GM18861 (cell line): ENCODE measurements at regions not wholly inside any gene's neighbourhood (a gene's known extent, or its start where the extent isn't known, plus 50 kb on each side); places are given as distances from the start of the nearest gene placed in this dataset.
"Not testable (repeated sequence)": the region's sequence is repeated elsewhere in the genome, so short reads cannot be mapped to it uniquely, and the experiment has no call there.

Source experiments
- ATAC-seq: cut with Tn5 transposase; IDR thresholded peaks from one replicate; pipeline ENCODE4 v1.9.1; 2021; ENCODE audit not compliant: unreplicated experiment

- no peak for ATAC-seq
These were observed 173.8 kb upstream of the SALL3 start for GRCh38 chr18:78805840-78806239.

GRCh38 chr18:78807668-78808067 lies 171.9 kb upstream of the SALL3 start:
- ATAC-seq = no peak

- no peak for ATAC-seq
These were observed 169.8 kb upstream of the SALL3 start for GRCh38 chr18:78809845-78810244.

- ATAC-seq = no peak
These were observed 168.9 kb upstream of the SALL3 start for GRCh38 chr18:78810706-78811105.

GRCh38 chr18:78812067-78812466 lies 167.6 kb upstream of the SALL3 start:
- no peak for ATAC-seq

- no peak for ATAC-seq
These were observed 166.5 kb upstream of the SALL3 start for GRCh38 chr18:78813156-78813555.

GRCh38 chr18:78813936-78814710 lies 165.5 kb upstream of the SALL3 start:
- ATAC-seq = no peak

- no peak for ATAC-seq
These were observed 164.9 kb upstream of the SALL3 start for GRCh38 chr18:78814766-78815165.

- ATAC-seq = no peak
These were observed 163.5 kb upstream of the SALL3 start for GRCh38 chr18:78816114-78816513.

GRCh38 chr18:78816916-78817315 lies 162.7 kb upstream of the SALL3 start:
- ATAC-seq = no peak

- ATAC-seq = no peak
These were observed 161.1 kb upstream of the SALL3 start for GRCh38 chr18:78818495-78818894.

GRCh38 chr18:78818961-78819360 lies 160.7 kb upstream of the SALL3 start:
- ATAC-seq = no peak

GRCh38 chr18:78820161-78820834 lies 159.3 kb upstream of the SALL3 start:
- ATAC-seq = no peak

GRCh38 chr18:78821396-78821795 lies 158.2 kb upstream of the SALL3 start:
- ATAC-seq = no peak

GRCh38 chr18:78822171-78822948 lies 157.3 kb upstream of the SALL3 start:
- ATAC-seq = no peak

- no peak for ATAC-seq
These were observed 156.7 kb upstream of the SALL3 start for GRCh38 chr18:78822949-78823285.

- no peak for ATAC-seq
These were observed 154.4 kb upstream of the SALL3 start for GRCh38 chr18:78825168-78825567.

- no peak for ATAC-seq
These were observed 153.0 kb upstream of the SALL3 start for GRCh38 chr18:78826631-78827030.

- ATAC-seq = no peak
These were observed 152.5 kb upstream of the SALL3 start for GRCh38 chr18:78827141-78827540.

- no peak for ATAC-seq
These were observed 151.5 kb upstream of the SALL3 start for GRCh38 chr18:78828131-78828530.

GRCh38 chr18:78829026-78829425 lies 150.6 kb upstream of the SALL3 start:
- ATAC-seq = not testable (repeated sequence)

GRCh38 chr18:78830161-78830560 lies 149.5 kb upstream of the SALL3 start:
- ATAC-seq = no peak
